ENCODE measurements at regions not wholly inside any gene's neighbourhood (a gene's known extent, or its start where the extent isn't known, plus 50 kb on each side); places are given as distances from the start of the nearest gene placed in this dataset.
A peak's percentile ranks its signal among the peaks of the same experiment; 100 is the strongest.

GRCh38 chr11:8826139-8826786 lies 84.7 kb upstream of the AKIP1 start:
- no peak for DNase-seq (ENCODE audit: low spot score)

GRCh38 chr11:8826901-8827560 lies 84.0 kb upstream of the AKIP1 start:
- DNase-seq (ENCODE audit: low spot score), result no peak

- DNase-seq (ENCODE audit: low spot score), result no peak
Observed at GRCh38 chr11:8828046-8828445, 82.9 kb upstream of the AKIP1 start.

GRCh38 chr11:8828580-8829361 lies 82.2 kb upstream of the AKIP1 start:
- no peak for DNase-seq (ENCODE audit: low spot score)

GRCh38 chr11:8829556-8829955 lies 81.4 kb upstream of the AKIP1 start:
- no peak for DNase-seq (ENCODE audit: low spot score)

GRCh38 chr11:8830641-8831040 lies 80.3 kb upstream of the AKIP1 start:
- DNase-seq (ENCODE audit: low spot score), result no peak

- no peak for DNase-seq (ENCODE audit: low spot score)
Observed at GRCh38 chr11:8831861-8832260, 79.1 kb upstream of the AKIP1 start.

- DNase-seq (ENCODE audit: low spot score), result peak; percentile 87
Observed at GRCh38 chr11:8832571-8833260, 78.3 kb upstream of the AKIP1 start.

GRCh38 chr11:8833568-8834315 lies 77.2 kb upstream of the AKIP1 start:
- DNase-seq (ENCODE audit: low spot score), result peak; percentile 86

- peak; percentile 10 for DNase-seq (ENCODE audit: low spot score)
Observed at GRCh38 chr11:8834379-8834778, 76.6 kb upstream of the AKIP1 start.

GRCh38 chr11:8838248-8838647 lies 72.7 kb upstream of the AKIP1 start:
- no peak for DNase-seq (ENCODE audit: low spot score)

- no peak for DNase-seq (ENCODE audit: low spot score)
Observed at GRCh38 chr11:8839306-8839956, 71.6 kb upstream of the AKIP1 start.

- peak; percentile 75 for DNase-seq (ENCODE audit: low spot score)
Observed at GRCh38 chr11:8839957-8840945, 70.7 kb upstream of the AKIP1 start.

GRCh38 chr11:8841899-8842298 lies 69.1 kb upstream of the AKIP1 start:
- no peak for DNase-seq (ENCODE audit: low spot score)

- no peak for DNase-seq (ENCODE audit: low spot score)
Observed at GRCh38 chr11:8858808-8859207, 52.2 kb upstream of the AKIP1 start.
